ENCODE measurements at regions not wholly inside any gene's neighbourhood (a gene's known extent, or its start where the extent isn't known, plus 50 kb on each side); places are given as distances from the start of the nearest gene placed in this dataset.

DNA sequence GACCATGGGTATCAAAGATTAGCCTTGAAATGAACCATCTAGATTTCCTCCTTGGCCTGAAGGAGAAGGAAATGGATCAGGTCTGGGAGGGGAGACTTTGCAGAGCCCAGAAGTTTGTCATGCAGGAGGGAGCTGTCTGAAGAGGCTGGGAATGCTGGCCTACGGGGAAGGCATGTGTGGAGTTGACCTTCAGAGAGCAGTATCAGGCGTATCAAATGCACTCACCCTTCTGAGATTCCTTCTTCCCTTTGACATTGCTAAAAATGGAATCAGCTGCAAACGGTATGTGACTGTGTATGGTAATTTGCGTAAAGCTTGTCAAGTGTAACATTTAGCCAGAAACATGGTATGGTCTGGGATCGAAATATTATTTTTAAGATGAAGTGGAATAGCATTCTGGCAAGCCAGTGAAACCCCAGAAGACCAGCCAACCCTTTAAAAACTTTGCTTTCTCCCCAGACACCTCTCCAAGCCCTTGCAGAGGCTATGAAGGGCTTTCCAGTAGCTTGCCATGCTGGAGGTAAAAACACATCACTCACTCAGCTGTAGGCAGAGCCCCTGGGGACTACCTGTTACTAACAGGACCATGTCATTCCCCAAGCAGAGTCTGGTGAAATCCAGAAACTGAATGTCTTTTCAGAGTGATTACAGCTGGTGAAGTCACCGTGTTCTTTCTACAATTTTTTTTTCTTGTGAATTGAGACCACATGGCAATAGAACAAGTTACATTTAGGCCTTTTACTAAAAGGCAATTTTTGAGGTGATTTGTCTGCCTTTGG is 174.7 kb upstream of the SLC24A5 start:
- Histone ChIP-seq H3K9me3 (no peaks in the 10 kb centered on the region), H3K27ac (no peak overlapping the region), H3K4me1 (no peaks in the 10 kb centered on the region), H3K27me3 (no peaks in the 10 kb centered on the region), H3K4me3 (no peak overlapping the region), H3K36me3 (no peaks in the 10 kb centered on the region)
- no peak for TF ChIP-seq POLR2A (IDR thresholded peaks at IDR 0.05)
- TF ChIP-seq EP300 (IDR thresholded peaks at IDR 0.05) = no peak
- TF ChIP-seq, protein P1, sequence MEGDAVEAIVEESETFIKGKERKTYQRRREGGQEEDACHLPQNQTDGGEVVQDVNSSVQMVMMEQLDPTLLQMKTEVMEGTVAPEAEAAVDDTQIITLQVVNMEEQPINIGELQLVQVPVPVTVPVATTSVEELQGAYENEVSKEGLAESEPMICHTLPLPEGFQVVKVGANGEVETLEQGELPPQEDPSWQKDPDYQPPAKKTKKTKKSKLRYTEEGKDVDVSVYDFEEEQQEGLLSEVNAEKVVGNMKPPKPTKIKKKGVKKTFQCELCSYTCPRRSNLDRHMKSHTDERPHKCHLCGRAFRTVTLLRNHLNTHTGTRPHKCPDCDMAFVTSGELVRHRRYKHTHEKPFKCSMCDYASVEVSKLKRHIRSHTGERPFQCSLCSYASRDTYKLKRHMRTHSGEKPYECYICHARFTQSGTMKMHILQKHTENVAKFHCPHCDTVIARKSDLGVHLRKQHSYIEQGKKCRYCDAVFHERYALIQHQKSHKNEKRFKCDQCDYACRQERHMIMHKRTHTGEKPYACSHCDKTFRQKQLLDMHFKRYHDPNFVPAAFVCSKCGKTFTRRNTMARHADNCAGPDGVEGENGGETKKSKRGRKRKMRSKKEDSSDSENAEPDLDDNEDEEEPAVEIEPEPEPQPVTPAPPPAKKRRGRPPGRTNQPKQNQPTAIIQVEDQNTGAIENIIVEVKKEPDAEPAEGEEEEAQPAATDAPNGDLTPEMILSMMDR (IDR thresholded peaks at IDR 0.05) = no peak
- no peak for DNase-seq (ENCODE audit: low spot score in 2 of 2)
- WGBS, 2 donors = 65 to 70% methylated on average over 6 of the region's 6 CpGs

DNA sequence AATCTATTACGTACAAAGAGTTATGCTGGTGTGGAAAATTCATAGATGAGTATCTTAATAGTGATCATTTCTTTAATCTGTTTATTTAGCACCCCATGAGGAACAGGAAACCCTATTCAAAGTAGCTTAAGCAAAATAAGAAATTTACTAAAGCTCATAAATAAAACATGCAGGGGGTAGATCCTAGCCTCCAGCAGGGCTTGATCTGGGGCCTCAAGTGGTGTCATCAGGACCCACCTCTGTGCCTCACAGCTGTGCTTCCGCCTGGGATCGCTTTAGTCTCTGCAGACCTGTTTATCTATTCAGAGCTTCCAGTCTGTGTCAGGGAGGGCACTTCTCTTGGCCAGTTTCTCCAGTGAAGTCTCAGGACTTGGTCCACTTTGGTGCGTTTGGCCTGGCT is 171.0 kb upstream of the SLC24A5 start:
- WGBS, 2 donors = 81 to 90% methylated on average over 4 of the region's 4 CpGs

DNA sequence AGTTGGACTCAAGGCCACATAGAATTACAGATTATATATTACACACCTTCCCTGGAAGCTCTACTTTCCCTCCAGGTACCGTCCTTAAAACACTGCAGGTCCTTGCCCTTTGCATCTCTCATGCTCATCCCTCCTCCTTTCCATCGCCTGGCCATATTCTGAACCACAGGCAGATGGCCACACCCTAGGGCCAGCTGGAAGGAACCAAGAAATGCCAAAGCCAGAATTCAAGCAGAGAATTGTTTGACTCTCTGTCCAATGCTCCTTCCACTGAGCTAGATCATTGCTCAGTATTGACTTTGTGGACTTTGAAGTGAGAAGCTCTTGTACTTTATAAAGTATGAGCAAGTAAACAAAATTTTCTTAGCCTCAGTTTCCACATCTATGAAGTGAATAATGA is 170.3 kb upstream of the SLC24A5 start:
- Histone ChIP-seq H3K36me3 (no peaks in the 10 kb centered on the region), H3K9me3 (no peaks in the 10 kb centered on the region), H3K27me3 (no peaks in the 10 kb centered on the region), H3K4me1 (peaks cover 0 to 6% (median 0%) of the 10 kb centered on the region in 4 donors), H3K4me3 (no peak overlapping the region), H3K27ac (no peak overlapping the region)
- 95 to 97% methylated on average over 2 of the region's 2 CpGs for WGBS, 2 donors
- no peak for DNase-seq (ENCODE audit: low spot score in 2 of 2)
- TF ChIP-seq POLR2A (IDR thresholded peaks at IDR 0.05) (no peak), EP300 (IDR thresholded peaks at IDR 0.05) (no peak)
- TF ChIP-seq, protein P1 (IDR thresholded peaks at IDR 0.05) = no peak

More for the DNA sequence above, 171.0 kb upstream of the SLC24A5 start:
- Histone ChIP-seq H3K4me3 (no peak overlapping the region), H3K9me3 (no peaks in the 10 kb centered on the region), H3K27ac (no peak overlapping the region), H3K4me1 (peaks cover 0 to 6% (median 0%) of the 10 kb centered on the region in 4 donors), H3K36me3 (no peaks in the 10 kb centered on the region), H3K27me3 (no peaks in the 10 kb centered on the region)
- no peak for DNase-seq (ENCODE audit: low spot score in 2 of 2)
- TF ChIP-seq POLR2A (IDR thresholded peaks at IDR 0.05) (no peak), EP300 (IDR thresholded peaks at IDR 0.05) (no peak)
- TF ChIP-seq, protein P1 (IDR thresholded peaks at IDR 0.05) = no peak

DNA sequence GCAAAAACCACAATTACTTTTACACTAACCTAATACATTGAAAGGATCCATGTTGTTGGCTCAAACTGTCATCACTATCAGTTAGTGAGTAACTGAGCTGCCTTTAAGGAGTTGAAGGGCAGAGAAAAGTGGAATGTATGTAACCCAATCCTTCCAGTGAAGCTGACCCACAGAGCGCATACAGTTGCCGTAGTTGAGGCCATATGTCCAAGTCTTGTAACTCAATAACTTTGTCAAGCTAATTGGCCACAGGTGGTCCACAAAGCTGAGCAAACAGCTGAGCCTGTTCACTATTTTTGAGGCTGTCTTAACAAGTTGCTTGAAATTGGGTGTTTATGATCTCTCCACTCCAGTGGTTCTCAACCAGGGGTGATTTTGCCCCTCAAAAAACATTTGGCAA is 169.0 kb upstream of the SLC24A5 start:
- H3K4me3 ChIP-seq = no peak overlapping the region
- DNase-seq (ENCODE audit: low spot score in 2 of 2) = no peak
- no peaks in the 10 kb centered on the region for H3K27me3 ChIP-seq
- H3K36me3 ChIP-seq = no peaks in the 10 kb centered on the region
- TF ChIP-seq, protein P1 (IDR thresholded peaks at IDR 0.05) = no peak
- TF ChIP-seq EP300 (IDR thresholded peaks at IDR 0.05) (no peak), POLR2A (IDR thresholded peaks at IDR 0.05) (no peak)
- WGBS, 2 donors = 86 to 97% methylated on average over 2 of the region's 2 CpGs
- H3K27ac ChIP-seq = no peak overlapping the region
- H3K9me3 ChIP-seq = no peaks in the 10 kb centered on the region
- H3K4me1 ChIP-seq = peaks cover 0 to 6% (median 0%) of the 10 kb centered on the region in 4 donors

DNA sequence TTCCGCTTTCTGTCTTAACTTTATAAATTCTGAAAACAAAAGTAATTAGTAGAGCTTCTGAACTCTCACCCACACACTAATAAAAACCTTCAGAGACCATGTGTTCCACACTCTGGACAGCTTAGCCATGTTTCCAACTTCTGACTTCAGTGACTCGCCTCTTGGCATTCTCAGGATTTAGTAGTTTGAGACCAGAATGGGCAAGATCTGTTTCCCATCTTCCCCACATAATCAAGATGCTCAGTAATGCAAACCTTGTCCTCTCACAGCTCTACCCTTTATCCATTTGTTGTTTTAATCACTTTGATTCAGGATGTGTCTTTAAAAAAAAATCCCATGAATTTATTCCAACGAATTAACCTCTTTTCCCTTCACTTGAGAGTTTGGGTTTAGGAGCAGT is 166.6 kb upstream of the SLC24A5 start:
- Histone ChIP-seq H3K4me1 (peaks cover 0 to 6% (median 0%) of the 10 kb centered on the region in 4 donors), H3K36me3 (no peaks in the 10 kb centered on the region), H3K27ac (no peak overlapping the region), H3K9me3 (no peaks in the 10 kb centered on the region), H3K27me3 (no peaks in the 10 kb centered on the region), H3K4me3 (no peak overlapping the region)
- DNase-seq (ENCODE audit: low spot score in 2 of 2) = no peak
- TF ChIP-seq, protein P1 (IDR thresholded peaks at IDR 0.05) = no peak
- TF ChIP-seq POLR2A (IDR thresholded peaks at IDR 0.05) = no peak
- TF ChIP-seq EP300 (IDR thresholded peaks at IDR 0.05) = no peak
- WGBS, 2 donors = 72 to 74% methylated on average over 3 of the region's 3 CpGs
